Sigmoid colon (tissue), 4 donors: ENCODE measurements at regions not wholly inside any gene's neighbourhood (a gene's known extent, or its start where the extent isn't known, plus 50 kb on each side); places are given as distances from the start of the nearest gene placed in this dataset.

Experiments
- CTCF ChIP-seq, 4 experiments: fragments of 450-650 bp in 3 of 4; fragments of 200-600 bp in 1 of 4; IDR thresholded peaks; one replicate each; pipeline ENCODE4 v1.5.1; 2016 to 2019; ENCODE audit warnings: antibody characterized with exemption in 4 of 4, mild to moderate bottlenecking in 3 of 4, moderate library complexity in 2 of 4
- EP300 ChIP-seq, 4 donors: sonication (generic); formaldehyde crosslinking; IDR thresholded peaks; one replicate each; pipeline ENCODE4 v1.6.1; 2017; ENCODE audit warnings: antibody characterized with exemption in 4 of 4
- POLR2A ChIP-seq, 2 donors: fragments of 450-650 bp; IDR thresholded peaks; one replicate each; pipeline ENCODE4 v1.6.1; 2016; ENCODE audit warnings: antibody characterized with exemption in 2 of 2, mild to moderate bottlenecking in 2 of 2, moderate library complexity in 2 of 2

GRCh38 chr13:61765181-61765742, 349.6 kb upstream of the PCDH20 start:
- TF ChIP-seq CTCF (IDR thresholded peaks at IDR 0.05): no peak
- no peak for TF ChIP-seq POLR2A (IDR thresholded peaks at IDR 0.05)
- no peak for TF ChIP-seq EP300 (IDR thresholded peaks at IDR 0.05)
